ENCODE measurements at regions not wholly inside any gene's neighbourhood (a gene's known extent, or its start where the extent isn't known, plus 50 kb on each side); places are given as distances from the start of the nearest gene placed in this dataset.
A peak's percentile ranks its signal among the peaks of the same experiment; 100 is the strongest.

- Histone ChIP-seq H2AFZ (replicated peaks) (no peak overlapping the region), H4K20me1 (ENCODE audit: low read depth) (no peaks in the 10 kb centered on the region), H3K4me1 (no peaks in the 10 kb centered on the region), H3K9ac (no peak overlapping the region), H3K9me3 (ENCODE audit: low read depth) (no peaks in the 10 kb centered on the region), H3K27me3 (no peaks in the 10 kb centered on the region), H3K4me2 (no peak overlapping the region), H3K4me3 (no peak overlapping the region), H3F3A (ENCODE audit: low read depth) (no peaks in the 10 kb centered on the region), H3K79me2 (ENCODE audit: low read depth) (no peaks in the 10 kb centered on the region), H3K27ac (no peak overlapping the region), H3K36me3 (no peaks in the 10 kb centered on the region)
- H3K9me3 Mint-ChIP-seq: no peaks in the 10 kb centered on the region
- H3K27me3 Mint-ChIP-seq (ENCODE audit: insufficient read depth, low read depth): peaks cover 2% of the 10 kb centered on the region
- H3K27ac Mint-ChIP-seq: no peak overlapping the region
- H3K4me1 Mint-ChIP-seq: no peaks in the 10 kb centered on the region
- DNase-seq (ENCODE audit: low spot score): no peak
- H3K36me3 Mint-ChIP-seq: no peaks in the 10 kb centered on the region
- no peak overlapping the region for H3K4me3 Mint-ChIP-seq
- no peak for TF ChIP-seq EZH2 (IDR thresholded peaks at IDR 0.05)
Observed at GRCh38 chr3:95335517-95335916, 1272.7 kb downstream of the NSUN3 start.

- Histone ChIP-seq H3K4me2 (no peak overlapping the region), H3K9me3 (ENCODE audit: low read depth) (no peaks in the 10 kb centered on the region), H3K9ac (no peak overlapping the region), H3K79me2 (ENCODE audit: low read depth) (no peaks in the 10 kb centered on the region), H3K36me3 (no peaks in the 10 kb centered on the region), H4K20me1 (ENCODE audit: low read depth) (no peaks in the 10 kb centered on the region), H3F3A (ENCODE audit: low read depth) (no peaks in the 10 kb centered on the region), H3K4me3 (no peak overlapping the region), H3K4me1 (no peaks in the 10 kb centered on the region), H3K27me3 (no peaks in the 10 kb centered on the region), H3K27ac (no peak overlapping the region), H2AFZ (replicated peaks) (no peak overlapping the region)
- Mint-ChIP-seq H3K36me3 (no peaks in the 10 kb centered on the region), H3K4me3 (no peak overlapping the region), H3K27ac (no peak overlapping the region), H3K4me1 (no peaks in the 10 kb centered on the region), H3K9me3 (no peaks in the 10 kb centered on the region), H3K27me3 (ENCODE audit: insufficient read depth, low read depth) (peaks cover 2% of the 10 kb centered on the region)
- TF ChIP-seq EZH2 (IDR thresholded peaks at IDR 0.05) (no peak), EZH2phosphoT487 (IDR thresholded peaks at IDR 0.05) (no peak), CTCF (IDR thresholded peaks at IDR 0.05) (no peak)
- no peak for DNase-seq (ENCODE audit: low spot score)
Observed at GRCh38 chr3:95338446-95338845, 1275.6 kb downstream of the NSUN3 start.

GRCh38 chr3:95341314-95341713, 1278.5 kb downstream of the NSUN3 start:
- peaks cover 2% of the 10 kb centered on the region for H3K27me3 Mint-ChIP-seq (ENCODE audit: insufficient read depth, low read depth)
- H3K79me2 ChIP-seq (ENCODE audit: low read depth): no peaks in the 10 kb centered on the region
- no peak overlapping the region for H3K27ac ChIP-seq
- H3K9ac ChIP-seq: no peak overlapping the region
- no peaks in the 10 kb centered on the region for H3K9me3 ChIP-seq (ENCODE audit: low read depth)
- no peaks in the 10 kb centered on the region for H3K27me3 ChIP-seq
- H3K9me3 Mint-ChIP-seq: no peaks in the 10 kb centered on the region
- H3K4me3 Mint-ChIP-seq: no peak overlapping the region
- H3K27ac Mint-ChIP-seq: no peak overlapping the region
- no peaks in the 10 kb centered on the region for H3K36me3 ChIP-seq
- H2AFZ ChIP-seq (replicated peaks): peak overlapping the region; percentile 3
- no peak overlapping the region for H3K4me3 ChIP-seq
- no peaks in the 10 kb centered on the region for H4K20me1 ChIP-seq (ENCODE audit: low read depth)
- TF ChIP-seq EZH2 (IDR thresholded peaks at IDR 0.05) (no peak), CTCF (IDR thresholded peaks at IDR 0.05) (no peak), EZH2phosphoT487 (IDR thresholded peaks at IDR 0.05) (no peak)
- H3F3A ChIP-seq (ENCODE audit: low read depth): no peaks in the 10 kb centered on the region
- no peaks in the 10 kb centered on the region for H3K36me3 Mint-ChIP-seq
- H3K4me1 ChIP-seq: no peaks in the 10 kb centered on the region
- no peak overlapping the region for H3K4me2 ChIP-seq
- DNase-seq (ENCODE audit: low spot score): no peak
- H3K4me1 Mint-ChIP-seq: no peaks in the 10 kb centered on the region

GRCh38 chr3:95343228-95343627, 1280.4 kb downstream of the NSUN3 start:
- H4K20me1 ChIP-seq (ENCODE audit: low read depth): no peaks in the 10 kb centered on the region
- Mint-ChIP-seq H3K27me3 (ENCODE audit: insufficient read depth, low read depth) (peaks cover 2% of the 10 kb centered on the region), H3K4me1 (no peaks in the 10 kb centered on the region), H3K36me3 (no peaks in the 10 kb centered on the region), H3K27ac (no peak overlapping the region), H3K4me3 (no peak overlapping the region), H3K9me3 (no peaks in the 10 kb centered on the region)
- no peaks in the 10 kb centered on the region for H3F3A ChIP-seq (ENCODE audit: low read depth)
- no peak overlapping the region for H3K4me3 ChIP-seq
- H3K27me3 ChIP-seq: no peaks in the 10 kb centered on the region
- no peak overlapping the region for H3K27ac ChIP-seq
- no peak overlapping the region for H2AFZ ChIP-seq (replicated peaks)
- H3K36me3 ChIP-seq: no peaks in the 10 kb centered on the region
- no peaks in the 10 kb centered on the region for H3K9me3 ChIP-seq (ENCODE audit: low read depth)
- no peak for TF ChIP-seq EZH2 (IDR thresholded peaks at IDR 0.05)
- no peak overlapping the region for H3K4me2 ChIP-seq
- DNase-seq (ENCODE audit: low spot score): no peak
- no peak overlapping the region for H3K9ac ChIP-seq
- no peaks in the 10 kb centered on the region for H3K79me2 ChIP-seq (ENCODE audit: low read depth)
- H3K4me1 ChIP-seq: no peaks in the 10 kb centered on the region

Measured in neural progenitor cell (in vitro differentiated cells).